UCSD-AML1 (cell line): ENCODE measurements at regions not wholly inside any gene's neighbourhood (a gene's known extent, or its start where the extent isn't known, plus 50 kb on each side); places are given as distances from the start of the nearest gene placed in this dataset.
A peak's percentile ranks its signal among the peaks of the same experiment; 100 is the strongest.
"Not testable (repeated sequence)": the region's sequence is repeated elsewhere in the genome, so short reads cannot be mapped to it uniquely, and the experiment has no call there.

Experiments
- DNase-seq: peaks from one replicate; lab custom pipeline; 2025; ENCODE audit not compliant: unreplicated experiment; lab: John Stamatoyannopoulos, UW

DNA sequence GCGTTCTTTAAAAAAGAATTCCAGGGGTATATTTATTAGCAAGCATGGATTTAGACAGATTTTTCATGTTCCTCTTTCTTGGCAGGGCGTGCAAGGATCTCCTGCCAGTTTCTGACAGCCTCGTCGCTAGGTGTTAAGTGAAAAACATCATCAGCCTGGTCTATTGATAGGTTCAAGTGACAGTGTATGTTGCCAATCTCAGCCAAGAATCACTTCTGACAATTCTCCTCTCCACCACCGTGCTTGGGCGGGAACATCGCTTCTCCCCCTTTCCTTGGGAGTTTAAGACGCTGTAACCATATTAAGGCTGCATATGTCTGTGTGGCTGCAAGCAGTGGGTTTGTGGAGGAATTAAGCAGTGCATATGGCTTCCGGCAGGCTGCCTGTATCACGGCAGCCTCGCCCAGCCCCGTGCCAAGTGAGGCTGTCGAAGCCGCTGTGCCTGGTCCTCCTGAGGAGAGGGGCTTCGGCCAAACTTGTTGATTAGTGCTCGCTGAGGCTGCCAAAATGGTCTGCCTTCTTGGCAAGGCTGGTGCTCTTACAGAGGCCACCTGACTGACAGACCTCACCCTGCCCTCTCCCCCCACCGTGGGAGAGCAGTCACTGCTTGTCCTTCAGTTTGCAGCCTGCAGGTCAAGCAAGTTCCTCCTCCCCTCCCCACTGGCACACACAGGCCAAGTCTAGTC is 132.2 kb upstream of the MPHOSPH6 start:
- DNase-seq: no peak

DNA sequence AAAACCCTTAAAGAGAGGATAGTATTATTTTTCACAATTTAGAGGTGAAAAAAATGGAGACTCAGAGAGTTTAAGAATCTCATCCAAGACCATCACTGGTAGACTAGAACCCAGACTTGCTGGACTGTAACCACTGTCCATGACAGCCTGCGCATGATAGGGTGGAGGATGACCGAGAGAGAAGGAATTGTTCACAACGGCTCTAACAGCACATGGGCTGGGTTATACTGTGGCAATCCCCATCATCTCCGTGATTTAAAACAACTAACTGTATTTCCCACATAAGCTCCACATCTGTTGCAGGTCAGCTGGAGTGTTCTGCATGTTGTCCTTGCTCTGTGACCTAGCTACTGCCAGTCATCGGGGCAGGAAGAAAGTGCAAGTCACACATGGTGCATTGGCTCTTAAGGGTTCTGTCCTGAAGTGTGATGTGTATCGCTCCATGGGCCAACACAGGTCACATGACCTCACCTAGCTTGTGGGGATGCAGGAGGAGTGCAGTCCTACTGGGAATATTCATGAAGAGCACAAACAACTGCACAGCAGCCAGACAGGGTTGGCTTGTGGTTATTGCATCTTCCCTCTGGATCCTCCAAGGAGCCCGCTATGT is 131.2 kb upstream of the MPHOSPH6 start:
- DNase-seq: no peak

DNA sequence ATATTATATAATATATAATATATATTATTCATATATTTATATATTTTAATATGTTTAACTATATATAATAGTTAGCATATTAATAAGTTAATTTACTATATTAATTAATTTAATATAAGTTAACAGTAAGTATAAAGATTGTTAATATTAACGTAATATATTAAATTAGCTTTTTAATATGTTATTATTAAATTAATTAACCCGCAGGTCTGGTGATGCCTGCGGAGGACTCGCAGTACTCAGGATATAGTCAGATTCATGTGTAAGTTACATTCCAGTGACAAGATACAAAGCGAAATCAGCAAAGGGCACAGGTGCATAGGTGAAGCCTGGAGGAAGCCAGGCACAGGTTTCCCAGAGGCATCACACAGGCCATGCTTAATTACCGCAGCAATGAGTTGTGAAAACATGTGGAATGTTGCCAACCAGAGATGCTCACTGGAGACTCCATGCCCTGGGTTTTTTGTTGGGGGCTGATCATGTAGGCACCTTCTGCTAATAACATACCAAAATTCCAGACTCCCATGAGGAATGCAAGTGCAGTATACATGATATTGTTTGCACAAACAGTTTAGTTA is 130.4 kb upstream of the MPHOSPH6 start:
- DNase-seq: no peak

DNA sequence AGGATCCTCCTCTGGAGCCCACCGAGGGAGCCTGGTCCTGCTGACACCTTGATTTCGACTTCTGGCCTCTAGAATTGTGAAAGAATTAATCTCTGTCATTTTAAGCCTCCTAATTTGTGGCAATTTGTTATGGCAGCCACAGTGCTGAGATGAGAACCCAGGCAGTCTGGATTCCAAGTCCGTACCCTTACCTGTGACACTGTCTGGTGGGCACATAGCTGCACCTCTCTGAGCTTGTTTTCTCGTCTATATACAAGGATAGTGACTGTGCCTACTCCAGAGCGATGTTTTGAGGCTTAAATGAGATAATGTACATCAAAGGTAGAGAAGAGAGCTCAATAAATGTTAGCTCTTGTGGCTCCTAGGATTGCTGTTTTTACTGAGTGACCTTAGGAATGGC is 128.4 kb upstream of the MPHOSPH6 start:
- no peak for DNase-seq

DNA sequence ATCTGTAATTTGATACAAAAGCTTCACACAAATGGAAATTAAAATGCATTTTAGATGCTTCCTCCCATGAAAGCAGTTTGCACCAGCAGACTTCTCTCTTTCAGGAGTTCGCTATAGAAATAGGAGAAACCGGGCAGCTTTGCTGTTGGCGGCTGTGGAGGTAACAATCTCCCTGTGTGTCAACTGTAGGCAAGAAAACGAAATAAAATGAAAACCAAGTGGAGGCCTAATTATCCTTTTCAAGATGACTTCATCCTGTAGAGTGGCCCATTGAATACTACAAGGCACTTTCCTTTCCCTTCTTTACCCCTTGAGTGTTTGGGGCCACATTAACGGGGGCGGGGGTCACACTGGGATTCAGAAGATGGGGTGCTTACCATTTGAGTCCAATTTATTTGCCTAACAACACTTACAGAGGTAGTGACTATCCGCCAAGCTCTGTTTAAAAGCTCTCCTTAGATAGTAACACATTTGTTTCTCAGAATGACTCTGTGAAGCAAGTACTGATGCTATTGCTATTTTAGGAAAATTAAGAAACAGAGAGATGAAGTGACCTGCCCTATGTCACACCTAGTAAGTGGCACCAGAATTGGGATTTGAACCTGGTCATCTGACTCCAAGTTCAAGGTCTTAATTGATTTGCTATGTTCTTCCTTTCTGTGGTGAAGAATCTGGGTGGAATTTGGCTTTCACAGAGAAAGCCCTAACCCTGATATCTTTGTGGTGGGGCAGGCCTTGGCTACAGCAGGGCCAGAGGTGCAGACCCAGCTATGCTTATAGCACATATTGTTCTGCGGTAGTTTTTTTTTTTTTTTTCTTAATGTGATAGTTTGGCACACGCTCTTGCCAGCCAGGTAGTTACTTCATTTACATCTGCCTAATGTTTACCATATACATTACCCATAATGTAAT is 125.5 kb upstream of the MPHOSPH6 start:
- DNase-seq: no peak

- DNase-seq: no peak
Measured at GRCh38 chr16:82293671-82294070, 123.6 kb upstream of the MPHOSPH6 start.

GRCh38 chr16:82287937-82288336 is 117.9 kb upstream of the MPHOSPH6 start:
- no peak for DNase-seq

- DNase-seq: no peak
Measured at GRCh38 chr16:82282662-82283061, 112.6 kb upstream of the MPHOSPH6 start.

DNA sequence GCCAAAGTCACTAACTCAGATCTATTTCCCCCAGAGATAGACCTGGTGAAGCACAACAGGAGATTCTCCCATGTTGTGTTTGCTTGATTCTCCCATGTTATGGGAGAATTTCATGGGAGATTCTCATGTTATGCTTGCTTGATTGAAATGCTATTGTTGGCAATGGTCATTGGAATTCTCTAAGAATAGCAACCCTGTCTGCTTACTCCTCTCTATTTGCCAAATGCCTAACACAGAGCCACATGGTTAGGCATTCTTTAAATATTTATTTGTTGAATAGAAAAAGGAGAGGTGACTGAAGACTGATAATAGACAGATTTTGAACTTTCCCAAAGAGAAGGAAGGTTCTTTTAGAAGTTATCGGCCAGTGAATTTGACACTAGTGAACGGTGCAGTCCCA is 111.5 kb upstream of the MPHOSPH6 start:
- no peak for DNase-seq

DNA sequence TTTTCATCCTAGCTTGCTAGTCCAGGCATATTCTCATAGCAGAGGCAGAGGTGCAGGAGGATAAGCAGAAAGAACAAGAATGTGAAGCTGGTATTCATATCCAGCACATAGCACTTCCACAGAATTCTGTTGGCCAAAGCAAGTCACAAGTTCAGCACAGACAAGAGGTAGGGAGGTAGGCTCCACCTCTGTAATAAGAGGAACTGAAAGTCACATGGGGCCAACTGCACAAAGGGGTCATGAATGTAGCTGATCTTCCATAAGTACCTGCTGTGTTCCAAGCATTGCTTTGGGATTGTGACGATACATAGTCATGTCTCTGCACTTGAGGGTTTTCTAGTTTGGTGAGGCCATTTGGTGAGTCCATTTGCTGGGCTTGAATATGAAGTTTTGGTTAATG is 110.8 kb upstream of the MPHOSPH6 start:
- no peak for DNase-seq

- DNase-seq: not testable (repeated sequence)
Measured at GRCh38 chr16:82275349-82275748, 105.3 kb upstream of the MPHOSPH6 start.

GRCh38 chr16:82271636-82272035 is 101.6 kb upstream of the MPHOSPH6 start:
- DNase-seq: no peak

DNA sequence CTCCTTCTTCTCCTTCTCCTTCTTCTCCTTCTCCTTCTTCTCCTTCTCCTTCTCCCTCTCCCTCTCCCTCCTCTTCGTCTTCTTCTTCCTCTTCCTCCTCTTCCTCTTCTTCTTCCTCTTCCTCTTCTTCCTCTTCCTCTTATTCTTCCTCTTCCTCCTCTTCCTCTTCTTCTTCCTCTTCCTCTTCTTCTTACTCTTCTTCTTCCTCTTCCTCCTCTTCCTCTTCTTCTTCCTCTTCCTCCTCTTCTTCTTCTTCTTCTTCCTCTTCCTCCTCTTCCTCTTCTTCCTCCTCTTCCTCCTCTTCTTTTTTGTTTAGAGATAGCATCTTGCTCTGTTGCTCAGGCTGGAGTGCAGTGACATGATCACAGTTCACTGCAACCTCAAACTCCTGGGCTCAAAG is 97.7 kb upstream of the MPHOSPH6 start:
- DNase-seq: not testable (repeated sequence)

GRCh38 chr16:82265809-82266208 is 95.8 kb upstream of the MPHOSPH6 start:
- DNase-seq: no peak

DNA sequence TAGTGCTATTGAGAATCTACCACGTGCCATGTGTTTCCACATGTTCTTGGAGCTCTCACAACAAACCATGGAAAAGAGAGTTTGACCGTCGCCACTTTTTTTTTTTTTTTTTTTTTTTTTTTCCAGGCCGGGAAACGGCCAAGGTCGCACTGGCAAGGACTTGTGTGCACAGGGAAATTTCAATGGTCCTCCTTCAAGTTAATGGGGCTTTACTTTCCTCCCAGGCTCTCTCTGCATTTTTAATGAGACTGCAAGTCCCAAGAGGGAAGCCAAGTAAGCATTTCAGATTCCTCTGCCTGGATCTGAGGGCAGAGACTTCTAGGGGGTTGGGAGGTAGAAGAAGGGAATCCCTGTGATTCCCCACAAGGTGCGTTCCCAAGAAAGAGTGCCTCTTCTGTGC is 94.7 kb upstream of the MPHOSPH6 start:
- DNase-seq: no peak

- peak; percentile 15 for DNase-seq
Measured at GRCh38 chr16:82263521-82264143, 93.6 kb upstream of the MPHOSPH6 start.

DNA sequence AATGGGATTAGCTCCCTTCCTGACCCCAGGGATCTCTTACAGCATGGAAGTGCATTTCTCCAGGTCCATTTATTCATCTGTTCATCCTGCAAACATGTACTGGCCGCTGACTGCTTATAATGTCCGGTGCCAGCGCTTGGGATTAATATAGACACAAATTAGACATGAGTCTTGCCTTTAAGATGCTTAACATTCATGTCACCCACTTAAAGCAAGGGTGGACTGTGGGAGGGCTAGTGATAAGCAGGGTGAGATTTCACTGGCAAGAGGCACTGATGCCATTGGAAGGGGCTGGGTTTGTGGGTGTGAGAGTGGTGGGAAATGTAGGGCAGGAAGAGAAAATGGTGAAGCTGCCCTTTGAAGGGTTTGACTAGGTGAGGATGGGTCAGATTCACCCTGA is 92.2 kb upstream of the MPHOSPH6 start:
- DNase-seq: no peak

- DNase-seq: no peak
Measured at GRCh38 chr16:82260212-82260795, 90.3 kb upstream of the MPHOSPH6 start.

- DNase-seq: no peak
Measured at GRCh38 chr16:82259731-82260130, 89.7 kb upstream of the MPHOSPH6 start.

DNA sequence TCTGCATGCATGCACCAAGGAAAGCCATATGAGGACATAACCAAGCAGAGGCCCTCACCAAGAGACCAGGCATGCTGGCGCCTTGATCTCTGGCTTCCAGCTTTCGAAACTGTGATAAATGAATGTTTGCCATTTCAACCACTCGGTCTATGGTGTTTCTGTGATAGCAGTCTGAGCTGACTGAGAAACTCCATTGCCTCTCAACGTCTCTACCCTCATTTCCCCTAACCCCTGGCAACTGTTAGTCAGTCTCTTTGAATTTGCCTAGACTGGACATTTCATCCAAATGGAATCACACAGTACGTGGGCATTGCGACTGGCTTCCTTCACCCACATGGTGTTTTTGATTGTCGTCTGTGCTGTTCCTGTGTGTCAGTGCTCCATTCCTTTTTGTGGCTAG is 88.0 kb upstream of the MPHOSPH6 start:
- DNase-seq: no peak

DNA sequence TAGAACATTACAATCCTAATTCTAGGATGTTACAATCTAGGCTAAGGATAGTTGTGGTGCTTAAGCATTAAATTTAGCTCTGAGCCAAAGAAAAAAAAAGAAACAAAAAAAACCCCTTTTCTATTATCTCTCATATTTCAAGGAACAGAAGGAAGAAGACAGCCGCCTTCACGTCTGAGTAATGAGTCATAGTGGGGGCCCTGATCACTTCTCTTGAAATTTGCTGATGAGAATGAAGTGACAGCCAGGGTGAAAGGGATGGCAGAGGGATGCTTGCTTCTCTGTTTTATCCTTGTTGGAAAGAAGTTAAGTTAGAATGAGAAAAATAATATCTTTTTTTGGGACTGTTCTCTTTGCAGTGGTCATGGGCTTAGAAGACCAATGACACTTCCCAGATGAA is 82.6 kb upstream of the MPHOSPH6 start:
- DNase-seq: no peak
